Kasumi-1 (cell line): ENCODE measurements at regions not wholly inside any gene's neighbourhood (a gene's known extent, or its start where the extent isn't known, plus 50 kb on each side); places are given as distances from the start of the nearest gene placed in this dataset.
"Not testable (repeated sequence)": the region's sequence is repeated elsewhere in the genome, so short reads cannot be mapped to it uniquely, and the experiment has no call there.

Source experiments
- DNase-seq, 2 experiments: peaks; one replicate each; lab custom pipeline; 2025; lab: John Stamatoyannopoulos, UW

DNA sequence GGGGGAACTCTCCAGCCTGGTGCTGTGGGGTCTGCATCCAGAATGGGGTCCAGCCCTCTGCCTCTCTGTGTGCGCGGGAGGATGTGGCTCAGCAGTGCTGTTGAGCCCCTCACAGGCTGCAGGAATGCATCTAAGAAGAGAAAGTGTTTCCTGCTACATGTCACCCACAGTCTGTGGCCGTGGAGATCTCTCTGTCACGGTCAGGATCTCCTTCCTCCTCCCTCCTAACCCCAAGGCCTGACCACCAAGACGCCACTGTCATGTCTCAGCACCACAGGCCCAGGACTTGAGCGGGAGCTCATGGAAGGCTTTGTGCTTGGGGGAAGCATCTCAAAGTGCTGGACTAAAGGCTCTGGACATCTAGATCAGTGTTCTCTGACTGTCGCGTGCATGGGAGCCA lies 90.1 kb downstream of the SREK1 start:
- no peak for DNase-seq

- DNase-seq, result no peak
These were observed 94.3 kb downstream of the SREK1 start for GRCh38 chr5:66238435-66238834.

DNA sequence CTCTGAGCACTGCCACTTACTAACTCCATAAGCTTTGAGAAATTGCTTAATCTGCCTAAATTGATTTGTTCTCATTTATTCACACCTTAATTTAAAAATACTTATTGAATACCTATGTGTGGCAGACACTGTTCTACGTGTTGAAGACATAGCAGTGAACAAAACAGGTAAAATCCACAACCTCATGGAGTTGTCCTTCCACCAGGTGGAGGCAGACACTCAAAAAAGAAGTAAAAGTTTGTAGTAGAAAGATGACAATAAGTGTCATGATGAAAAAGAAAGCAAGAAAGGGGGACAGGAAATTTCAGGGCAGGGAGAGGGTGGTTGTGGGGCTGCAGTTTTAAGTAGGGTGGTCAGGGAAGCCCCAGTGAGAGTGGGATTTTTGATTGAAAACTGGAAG lies 94.9 kb downstream of the SREK1 start:
- no peak for DNase-seq

GRCh38 chr5:66241136-66241825 lies 97.2 kb downstream of the SREK1 start:
- DNase-seq, result no peak

- DNase-seq, result no peak
These were observed 98.1 kb downstream of the SREK1 start for GRCh38 chr5:66242050-66242715.

- no peak for DNase-seq
These were observed 102.5 kb downstream of the SREK1 start for GRCh38 chr5:66246608-66247007.

- DNase-seq, result no peak
These were observed 103.3 kb downstream of the SREK1 start for GRCh38 chr5:66247176-66247960.

DNA sequence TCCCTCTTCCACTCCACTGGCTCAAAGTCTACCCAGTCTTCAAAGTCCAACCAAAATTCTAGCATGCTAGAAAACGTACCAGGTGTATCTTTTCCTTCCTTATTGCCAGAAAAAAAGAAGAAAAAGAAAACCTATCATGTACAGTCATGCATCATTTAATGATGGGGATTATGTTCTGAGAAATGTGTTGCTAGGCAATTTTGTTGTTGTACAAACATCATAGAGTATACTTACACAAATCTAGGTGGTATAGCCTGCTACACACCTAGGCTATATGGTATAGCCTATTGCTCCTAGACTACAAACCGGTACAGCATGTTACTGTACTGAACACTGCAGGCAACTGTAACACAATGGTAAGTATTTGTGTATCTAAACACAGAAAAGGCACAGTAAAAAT lies 104.8 kb downstream of the SREK1 start:
- no peak for DNase-seq

GRCh38 chr5:66249920-66250319 lies 105.8 kb downstream of the SREK1 start:
- no peak for DNase-seq

- DNase-seq, result no peak
These were observed 108.7 kb downstream of the SREK1 start for GRCh38 chr5:66252849-66253248.

DNA sequence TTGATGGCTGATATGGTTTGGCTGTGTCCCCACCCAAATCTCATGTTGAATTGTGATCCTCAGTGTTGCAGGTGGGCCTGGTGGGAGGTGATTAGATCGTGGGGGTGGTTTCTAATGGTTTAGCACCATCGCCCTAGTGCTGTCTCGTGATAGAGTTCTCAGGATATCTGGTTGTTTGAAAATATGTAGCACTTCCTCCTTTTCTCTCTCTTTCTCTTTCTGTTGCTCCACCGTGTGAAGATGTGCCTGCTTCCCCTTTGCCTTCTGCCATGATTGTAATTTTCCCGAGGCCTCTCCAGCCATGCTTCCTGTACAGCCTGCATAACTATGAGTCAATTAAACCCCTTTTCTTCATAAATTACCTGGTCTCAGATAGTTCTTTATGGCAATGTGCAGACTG lies 111.6 kb downstream of the SREK1 start:
- DNase-seq, result peak; percentile 14 to 18

DNA sequence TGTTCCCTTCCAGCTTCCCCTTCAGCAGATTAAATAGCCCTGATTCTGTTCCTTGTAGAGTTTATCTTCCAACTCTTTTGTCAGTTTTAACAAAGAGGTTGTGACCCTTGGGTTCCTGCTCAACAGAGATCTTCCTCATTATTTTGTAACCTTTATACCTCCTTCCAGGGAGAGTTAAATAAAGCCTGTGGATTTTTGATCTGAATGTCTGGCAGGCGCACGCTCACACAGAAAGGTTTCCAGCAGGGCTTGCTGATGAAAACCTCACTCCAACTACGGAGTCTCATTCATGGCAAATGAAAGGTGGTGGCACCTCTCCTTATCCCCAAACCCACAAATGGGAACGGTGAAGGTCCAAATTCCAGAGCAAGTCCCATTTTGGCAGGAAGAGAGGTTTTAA lies 129.0 kb downstream of the SREK1 start:
- no peak for DNase-seq

GRCh38 chr5:66276986-66277385 lies 132.9 kb downstream of the SREK1 start:
- DNase-seq, result no peak

GRCh38 chr5:66277981-66278380 lies 133.9 kb downstream of the SREK1 start:
- no peak for DNase-seq

DNA sequence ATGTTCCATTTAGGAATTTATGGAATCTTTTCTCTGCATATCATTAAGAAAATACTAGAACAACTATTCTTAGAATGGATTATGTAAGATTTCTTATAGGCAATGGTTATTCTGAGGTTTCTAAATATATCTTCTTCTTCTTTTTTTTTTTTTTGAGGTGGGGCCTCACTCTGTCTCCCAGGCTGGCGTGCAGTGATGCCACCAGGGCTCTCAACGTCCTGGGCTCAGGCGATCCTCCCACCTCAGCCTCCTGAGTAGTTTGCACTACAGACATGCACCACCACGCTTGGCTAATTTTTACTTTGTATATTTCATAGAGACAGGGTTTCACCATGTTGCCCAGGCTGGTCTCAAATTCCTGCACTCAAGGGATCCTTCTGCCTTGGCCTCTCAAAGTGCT lies 137.2 kb downstream of the SREK1 start:
- DNase-seq, result peak in 1 of 2 experiments; percentile 3

DNA sequence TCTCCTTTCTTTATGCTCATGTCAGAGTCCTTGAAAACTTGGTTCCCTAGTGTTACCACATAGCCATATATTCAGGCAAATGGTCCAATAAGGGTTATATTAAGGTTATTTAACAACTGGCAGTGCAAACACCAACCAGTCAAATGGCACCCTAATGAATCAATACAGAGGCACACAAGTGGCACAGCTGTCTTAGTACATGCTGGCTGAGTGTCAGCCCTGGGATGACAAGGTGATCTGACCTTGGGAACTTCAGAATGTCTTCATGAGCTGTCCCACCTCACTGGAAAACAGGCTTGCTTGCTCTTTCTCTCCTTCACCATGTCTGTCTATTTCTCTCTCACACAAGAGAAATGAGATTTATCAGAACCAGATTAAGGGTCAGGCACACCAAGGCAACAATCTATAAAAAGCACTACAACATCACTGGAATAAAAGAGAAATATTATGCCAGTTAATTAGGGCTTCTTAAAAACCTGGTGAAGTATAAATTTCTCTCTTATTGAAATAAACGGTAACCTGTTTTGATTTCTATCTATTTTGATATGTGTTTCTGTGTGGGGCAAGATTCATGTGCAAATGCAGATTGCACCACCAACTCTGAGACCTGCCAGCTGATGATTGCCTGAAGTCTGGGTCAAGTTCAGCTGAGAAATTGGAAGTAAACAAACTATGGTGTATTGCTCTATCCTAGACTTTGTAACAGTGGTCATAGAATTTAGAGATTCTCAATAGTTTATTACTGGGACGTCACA lies 140.7 kb downstream of the SREK1 start:
- DNase-seq, result no peak

DNA sequence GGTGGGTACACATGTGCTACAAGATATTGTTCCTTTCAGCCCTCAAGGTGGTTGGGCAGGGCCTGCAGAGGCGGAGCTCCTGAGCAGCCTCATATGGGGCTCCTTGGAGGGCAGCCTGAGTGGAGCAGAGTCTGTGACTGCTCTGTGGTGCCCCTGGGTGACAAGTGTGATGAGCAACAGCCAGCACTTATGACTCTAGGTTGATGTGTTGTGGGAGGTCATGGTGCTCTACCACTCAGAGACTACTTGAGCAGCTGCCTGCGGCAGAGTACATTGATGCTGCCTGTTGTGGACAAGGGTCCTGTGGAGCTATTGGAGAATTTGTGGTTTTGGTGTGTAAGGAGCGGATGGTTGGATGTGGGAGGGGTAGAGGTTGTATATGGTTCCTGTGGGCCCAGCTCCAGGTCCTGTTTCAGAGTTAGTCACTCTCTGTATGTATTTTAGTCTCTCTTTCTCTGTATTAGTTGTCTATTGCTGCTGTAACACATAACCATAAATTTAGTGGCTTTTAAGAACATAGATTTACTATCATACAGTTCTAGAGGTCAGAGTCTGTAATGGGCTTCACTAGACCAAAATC lies 141.3 kb downstream of the SREK1 start:
- no peak for DNase-seq

DNA sequence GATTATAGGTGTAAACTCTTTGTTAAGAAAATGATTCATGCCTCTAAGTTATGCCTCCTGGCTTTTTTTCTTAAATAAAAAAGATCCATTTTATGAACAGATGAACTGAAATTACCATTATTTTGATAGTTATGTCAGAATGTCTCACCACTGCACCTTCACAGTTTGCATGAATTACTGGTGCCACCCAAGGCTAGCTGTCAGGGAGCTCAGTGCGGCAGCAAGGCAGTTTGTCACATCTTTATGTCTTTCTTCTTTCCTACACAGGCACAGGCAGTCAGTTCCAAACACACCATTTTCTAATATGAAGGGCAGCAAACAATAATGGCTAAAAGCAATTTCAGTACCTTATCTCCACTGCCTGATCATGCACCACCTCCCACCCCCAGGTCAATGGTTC lies 147.7 kb downstream of the SREK1 start:
- no peak for DNase-seq

- DNase-seq, result not testable (repeated sequence)
These were observed 149.8 kb downstream of the SREK1 start for GRCh38 chr5:66293851-66294250.

- DNase-seq, result no peak
These were observed 155.4 kb downstream of the SREK1 start for GRCh38 chr5:66299463-66299862.

DNA sequence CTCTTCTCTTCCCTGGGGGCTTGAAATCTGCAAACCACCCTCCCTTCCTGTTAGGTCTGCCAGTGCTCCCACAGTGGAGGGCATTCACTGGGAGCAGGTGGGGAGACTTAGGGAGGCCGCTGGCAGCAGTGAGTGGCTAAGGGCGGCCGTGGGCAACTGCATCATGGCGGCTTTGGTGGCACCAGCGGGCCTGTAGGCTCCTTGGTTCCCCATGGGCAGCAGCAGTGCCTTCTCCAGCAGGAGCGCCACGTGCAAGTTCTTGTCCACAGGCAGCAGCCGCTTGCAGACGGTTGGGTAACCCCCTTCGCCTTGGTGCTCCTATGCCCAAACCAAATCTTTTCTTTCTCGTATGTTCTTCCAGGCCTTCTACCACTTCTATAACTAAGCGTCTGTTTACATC lies 158.2 kb downstream of the SREK1 start:
- DNase-seq, result no peak
